ENCODE measurements at regions not wholly inside any gene's neighbourhood (a gene's known extent, or its start where the extent isn't known, plus 50 kb on each side); places are given as distances from the start of the nearest gene placed in this dataset.

GRCh38 chr7:15924910-15925309 is 238.4 kb upstream of the MEOX2 start:
- CTCF ChIA-PET = no interaction called here
- Histone ChIP-seq H3K4me3 (ENCODE audit: low read depth, low read length, poor library complexity, severe bottlenecking) (no peak overlapping the region), H3K36me3 (ENCODE audit: insufficient read depth, low read length, poor library complexity, severe bottlenecking) (no peaks in the 10 kb centered on the region), H3K27me3 (replicated peaks; ENCODE audit: insufficient read depth, low read depth, low read length, poor library complexity) (no peaks in the 10 kb centered on the region), H3K27ac (ENCODE audit: low read depth, low read length, poor library complexity, severe bottlenecking) (no peak overlapping the region), H3K9me3 (ENCODE audit: low read depth, low read length, poor library complexity, severe bottlenecking) (no peaks in the 10 kb centered on the region), H3K4me1 (ENCODE audit: insufficient read depth, low read length, poor library complexity, severe bottlenecking) (no peaks in the 10 kb centered on the region)
- POLR2A ChIA-PET (ENCODE audit: low non-redundant PET) = no interaction called here
- intact Hi-C loops (cut with micrococcal nuclease; ENCODE audit: unreplicated experiment) = no loop called here
- no peak for DNase-seq (ENCODE audit: low spot score)
- TF ChIP-seq EZH2 (IDR thresholded peaks at IDR 0.05; ENCODE audit: borderline replicate concordance, low read depth, low read length, poor library complexity, severe bottlenecking) (no peak), CTCF (conservative IDR thresholded peaks at IDR 0.05; ENCODE audit: low read depth, low read length) (no peak)
- no TSS peak for BruUV-seq (replicated peaks)

- TF ChIP-seq EZH2 (IDR thresholded peaks at IDR 0.05; ENCODE audit: borderline replicate concordance, low read depth, low read length, poor library complexity, severe bottlenecking) (no peak), CTCF (conservative IDR thresholded peaks at IDR 0.05; ENCODE audit: low read depth, low read length) (no peak)
- CTCF ChIA-PET = no interaction called here
- DNase-seq (ENCODE audit: low spot score) = no peak
- intact Hi-C loops (cut with micrococcal nuclease; ENCODE audit: unreplicated experiment) = no loop called here
- peaks cover 3% of the 10 kb centered on the region for H3K4me1 ChIP-seq (ENCODE audit: insufficient read depth, low read length, poor library complexity, severe bottlenecking)
- H3K27ac ChIP-seq (ENCODE audit: low read depth, low read length, poor library complexity, severe bottlenecking) = no peak overlapping the region
- no peak overlapping the region for H3K4me3 ChIP-seq (ENCODE audit: low read depth, low read length, poor library complexity, severe bottlenecking)
- H3K27me3 ChIP-seq (replicated peaks; ENCODE audit: insufficient read depth, low read depth, low read length, poor library complexity) = no peaks in the 10 kb centered on the region
- no TSS peak for BruUV-seq (replicated peaks)
- no peaks in the 10 kb centered on the region for H3K9me3 ChIP-seq (ENCODE audit: low read depth, low read length, poor library complexity, severe bottlenecking)
- POLR2A ChIA-PET (ENCODE audit: low non-redundant PET) = no interaction called here
- H3K36me3 ChIP-seq (ENCODE audit: insufficient read depth, low read length, poor library complexity, severe bottlenecking) = no peaks in the 10 kb centered on the region
Observed at GRCh38 chr7:15922002-15922401, 235.5 kb upstream of the MEOX2 start.

GRCh38 chr7:15921576-15921975 is 235.1 kb upstream of the MEOX2 start:
- intact Hi-C loops (cut with micrococcal nuclease; ENCODE audit: unreplicated experiment) = no loop called here
- no peak for TF ChIP-seq CTCF (conservative IDR thresholded peaks at IDR 0.05; ENCODE audit: low read depth, low read length)
- TF ChIP-seq EZH2 (IDR thresholded peaks at IDR 0.05; ENCODE audit: borderline replicate concordance, low read depth, low read length, poor library complexity, severe bottlenecking) = no peak
- Histone ChIP-seq H3K27ac (ENCODE audit: low read depth, low read length, poor library complexity, severe bottlenecking) (no peak overlapping the region), H3K4me1 (ENCODE audit: insufficient read depth, low read length, poor library complexity, severe bottlenecking) (peaks cover 5% of the 10 kb centered on the region), H3K4me3 (ENCODE audit: low read depth, low read length, poor library complexity, severe bottlenecking) (no peak overlapping the region), H3K9me3 (ENCODE audit: low read depth, low read length, poor library complexity, severe bottlenecking) (no peaks in the 10 kb centered on the region), H3K27me3 (replicated peaks; ENCODE audit: insufficient read depth, low read depth, low read length, poor library complexity) (no peaks in the 10 kb centered on the region), H3K36me3 (ENCODE audit: insufficient read depth, low read length, poor library complexity, severe bottlenecking) (no peaks in the 10 kb centered on the region)
- no peak for DNase-seq (ENCODE audit: low spot score)
- ChIA-PET POLR2A (ENCODE audit: low non-redundant PET) (no interaction called here), CTCF (no interaction called here)
- no TSS peak for BruUV-seq (replicated peaks)

All from A673 (cell line).